ENCODE measurements at regions not wholly inside any gene's neighbourhood (a gene's known extent, or its start where the extent isn't known, plus 50 kb on each side); places are given as distances from the start of the nearest gene placed in this dataset.

- H3K27ac ChIP-seq: no peak overlapping the region
- TF ChIP-seq CTCF (IDR thresholded peaks at IDR 0.05) (no peak), ZFX (IDR thresholded peaks at IDR 0.05; ENCODE audit: borderline replicate concordance) (no peak)
Observed at GRCh38 chr2:78538322-78538721, 487.2 kb upstream of the REG3G start.

- no peak overlapping the region for H3K27ac ChIP-seq
- TF ChIP-seq ZFX (IDR thresholded peaks at IDR 0.05; ENCODE audit: borderline replicate concordance): no peak
- no peak for TF ChIP-seq CTCF (IDR thresholded peaks at IDR 0.05)
Observed at GRCh38 chr2:78540255-78540654, 485.2 kb upstream of the REG3G start.

- TF ChIP-seq CTCF (IDR thresholded peaks at IDR 0.05) (no peak), ZFX (IDR thresholded peaks at IDR 0.05; ENCODE audit: borderline replicate concordance) (no peak)
- H3K27ac ChIP-seq: no peak overlapping the region
Observed at GRCh38 chr2:78541088-78541450, 484.4 kb upstream of the REG3G start.

- no peak for TF ChIP-seq ZFX (IDR thresholded peaks at IDR 0.05; ENCODE audit: borderline replicate concordance)
- TF ChIP-seq CTCF (IDR thresholded peaks at IDR 0.05): no peak
- no peak overlapping the region for H3K27ac ChIP-seq
Observed at GRCh38 chr2:78541451-78542267, 483.8 kb upstream of the REG3G start.

GRCh38 chr2:78546843-78547242 is 478.7 kb upstream of the REG3G start:
- H3K27ac ChIP-seq: no peak overlapping the region
- TF ChIP-seq ZFX (IDR thresholded peaks at IDR 0.05; ENCODE audit: borderline replicate concordance) (no peak), CTCF (IDR thresholded peaks at IDR 0.05) (no peak)

- no peak for TF ChIP-seq ZFX (IDR thresholded peaks at IDR 0.05; ENCODE audit: borderline replicate concordance)
- TF ChIP-seq CTCF (IDR thresholded peaks at IDR 0.05): no peak
- H3K27ac ChIP-seq: no peak overlapping the region
Observed at GRCh38 chr2:78549766-78550165, 475.7 kb upstream of the REG3G start.

- no peak for TF ChIP-seq CTCF (IDR thresholded peaks at IDR 0.05)
- no peak for TF ChIP-seq ZFX (IDR thresholded peaks at IDR 0.05; ENCODE audit: borderline replicate concordance)
- no peak overlapping the region for H3K27ac ChIP-seq
Observed at GRCh38 chr2:78553866-78554647, 471.4 kb upstream of the REG3G start.
